CD4-positive, alpha-beta T cell (primary cell): ENCODE measurements at regions not wholly inside any gene's neighbourhood (a gene's known extent, or its start where the extent isn't known, plus 50 kb on each side); places are given as distances from the start of the nearest gene placed in this dataset.

Source experiments
- ATAC-seq: fragments of 200-7000 bp; cut with Tn5 transposase; one replicate; pipeline ENCODE4 v1.10.0; 2022; ENCODE audit warnings: mild to moderate bottlenecking; ENCODE audit not compliant: poor library complexity
- CTCF ChIA-PET: fragments of 350-600 bp; sonication (Branson Sonifier 250); formaldehyde crosslinking; loops from one replicate; lab custom pipeline; 2021; ENCODE audit warnings: antibody characterized with exemption, inconsistent platforms; lab: Charles Lee
- POLR2A ChIA-PET: fragments of 350-600 bp; sonication (Branson Sonifier 250); formaldehyde crosslinking; loops from one replicate; lab custom pipeline; 2021; ENCODE audit warnings: antibody characterized with exemption, inconsistent platforms; lab: Charles Lee
- DNase-seq, 14 experiments: peaks; one replicate each; pipeline ENCODE4 v3.0.0-alpha.2; 2013 to 2020; ENCODE audit warnings: mixed read lengths in 2 of 14
- H3K27ac ChIP-seq, 2 donors: one replicate each; pipeline versions ENCODE4 v1.5.1 to v1.7.0; 2013; ENCODE audit warnings: low read length in 2 of 2, low read depth in 1 of 2, mild to moderate bottlenecking in 1 of 2
- H3K27me3 ChIP-seq, 2 experiments: 1 replicate in 1 of 2; 2 replicates in 1 of 2; pipeline versions ENCODE4 v1.6.1 to v1.7.0; 2013; ENCODE audit warnings: low read length in 2 of 2, control low read depth in 1 of 2, mild to moderate bottlenecking in 1 of 2, moderate library complexity in 1 of 2; ENCODE audit not compliant: insufficient read depth in 2 of 2, control insufficient read depth in 1 of 2
- H3K36me3 ChIP-seq: one replicate; pipeline ENCODE4 v1.6.1; 2013; ENCODE audit warnings: low read length, control low read depth; ENCODE audit not compliant: insufficient read depth
- H3K4me1 ChIP-seq: one replicate; pipeline ENCODE4 v1.6.1; 2013; ENCODE audit warnings: low read length, control low read depth; ENCODE audit not compliant: insufficient read depth
- H3K4me3 ChIP-seq: one replicate; pipeline ENCODE4 v1.5.1; 2013; ENCODE audit warnings: mild to moderate bottlenecking, low read length, moderate library complexity
- H3K9me3 ChIP-seq, 2 experiments: 1 replicate in 1 of 2; 2 replicates in 1 of 2; pipeline versions ENCODE4 v1.6.1 to v1.7.0; 2013; ENCODE audit warnings: low read length in 2 of 2, mild to moderate bottlenecking in 2 of 2, control low read depth in 1 of 2, moderate library complexity in 1 of 2; ENCODE audit not compliant: control insufficient read depth in 1 of 2, insufficient read depth in 1 of 2
- H3K27ac Mint-ChIP-seq: one replicate; pipeline ENCODE4 v1.8.0; 2020; ENCODE audit warnings: mixed read lengths
- H3K27me3 Mint-ChIP-seq: one replicate; pipeline ENCODE4 v1.8.0; 2021; ENCODE audit warnings: mixed read lengths
- H3K36me3 Mint-ChIP-seq: one replicate; pipeline ENCODE4 v1.8.0; 2021; ENCODE audit warnings: low read depth, mixed read lengths
- H3K4me1 Mint-ChIP-seq: one replicate; pipeline ENCODE4 v1.8.0; 2021; ENCODE audit warnings: low read depth, mixed read lengths
- H3K4me3 Mint-ChIP-seq: one replicate; pipeline ENCODE4 v1.8.0; 2020; ENCODE audit warnings: mild to moderate bottlenecking, mixed read lengths
- H3K9me3 Mint-ChIP-seq: one replicate; pipeline ENCODE4 v1.8.0; 2020; ENCODE audit warnings: mixed read lengths
- CTCF ChIP-seq: fragments of 200-600 bp; IDR thresholded peaks from one replicate; pipeline ENCODE4 v1.8.0; 2022; ENCODE audit warnings: antibody characterized with exemption, mild to moderate bottlenecking
- intact Hi-C, 2 experiments: fragments of 100-400 bp; cut with DNase I in 1 of 2; cut with micrococcal nuclease in 1 of 2; formaldehyde crosslinking; loops; one replicate each; pipeline versions ENCODE4 v1.15.1 to v1.9.0; 2023 to 2025; cut with DNase I, micrococcal nuclease

DNA sequence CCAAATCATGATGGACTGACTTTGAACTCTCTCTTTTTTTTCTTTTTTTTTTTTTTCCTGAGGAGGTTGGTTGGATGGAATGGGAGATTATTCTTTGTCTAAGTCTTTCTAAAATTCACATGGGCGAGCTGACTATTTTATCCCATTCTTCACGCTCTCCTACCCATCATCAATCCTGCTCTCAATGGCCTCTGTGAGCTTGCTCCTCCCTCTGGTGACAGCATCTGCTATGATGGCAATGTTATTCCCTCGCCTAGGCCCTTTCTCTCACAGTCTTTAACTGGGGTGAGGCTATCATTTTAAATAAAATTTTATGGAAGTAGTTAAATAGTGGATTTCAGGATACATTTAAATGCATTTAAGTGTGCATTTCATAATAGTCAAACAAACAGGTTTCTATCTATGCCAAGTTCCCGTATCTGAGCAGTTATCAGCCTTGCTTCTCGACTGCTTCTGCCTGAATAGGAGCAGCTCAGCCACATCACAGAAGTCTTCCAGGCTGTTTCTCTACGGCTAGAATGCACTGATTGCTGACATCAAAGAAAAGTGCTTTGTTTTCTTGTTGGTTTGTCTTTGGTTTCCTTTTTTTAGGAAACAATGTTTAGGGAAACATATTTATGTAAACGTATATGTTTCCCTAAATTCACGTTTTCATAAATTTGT lies 2233.8 kb downstream of the MAT2B start:
- DNase-seq (no peak), ATAC-seq (no peak)
- no peaks in the 10 kb centered on the region for H3K27me3 Mint-ChIP-seq
- H3K27ac ChIP-seq = no peak overlapping the region
- POLR2A ChIA-PET = no interaction called here
- H3K9me3 ChIP-seq = peaks cover 4 to 9% of the 10 kb centered on the region in 2 experiments
- H3K4me3 Mint-ChIP-seq = no peak overlapping the region
- TF ChIP-seq CTCF = no peak
- no peaks in the 10 kb centered on the region for H3K4me1 Mint-ChIP-seq
- no peaks in the 10 kb centered on the region for H3K4me1 ChIP-seq
- no peak overlapping the region for H3K27ac Mint-ChIP-seq
- H3K4me3 ChIP-seq = no peak overlapping the region
- peaks cover 11% of the 10 kb centered on the region for H3K9me3 Mint-ChIP-seq
- intact Hi-C loops = no loop called here
- no peaks in the 10 kb centered on the region for H3K36me3 ChIP-seq
- CTCF ChIA-PET = no interaction called here
- H3K27me3 ChIP-seq = no peaks in the 10 kb centered on the region
- H3K36me3 Mint-ChIP-seq = no peaks in the 10 kb centered on the region

DNA sequence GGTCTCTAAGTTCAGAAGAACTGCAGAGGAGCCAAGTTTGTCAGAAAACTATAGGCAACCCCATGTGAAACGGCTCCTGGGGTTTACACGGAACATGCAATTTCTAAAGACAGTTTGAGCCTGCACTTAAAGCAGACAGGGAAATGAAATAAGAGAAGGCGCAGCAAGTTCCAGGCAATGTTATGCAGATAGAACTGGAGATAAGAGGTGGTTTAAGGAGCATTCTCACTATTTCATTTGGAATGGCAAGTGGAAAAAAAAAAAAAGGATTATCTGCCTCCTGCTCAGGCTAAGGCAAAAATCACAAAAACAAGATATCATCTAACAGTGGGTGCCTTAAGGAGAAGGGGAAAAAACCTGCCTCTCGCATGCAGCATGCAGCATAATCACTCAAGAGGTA lies 2252.4 kb downstream of the MAT2B start:
- H3K4me3 ChIP-seq = no peak overlapping the region
- Mint-ChIP-seq H3K27ac (no peak overlapping the region), H3K27me3 (no peaks in the 10 kb centered on the region), H3K9me3 (peaks cover 10% of the 10 kb centered on the region), H3K36me3 (no peaks in the 10 kb centered on the region), H3K4me1 (no peaks in the 10 kb centered on the region), H3K4me3 (no peak overlapping the region)
- no peak for DNase-seq
- TF ChIP-seq CTCF = no peak
- peaks cover 0 to 5% of the 10 kb centered on the region in 2 experiments for H3K9me3 ChIP-seq
- intact Hi-C loops = no loop called here
- no peaks in the 10 kb centered on the region for H3K4me1 ChIP-seq
- POLR2A ChIA-PET = no interaction called here
- no peaks in the 10 kb centered on the region for H3K36me3 ChIP-seq
- CTCF ChIA-PET = no interaction called here
- ATAC-seq = no peak
- H3K27me3 ChIP-seq = no peaks in the 10 kb centered on the region
- no peak overlapping the region for H3K27ac ChIP-seq

GRCh38 chr5:165775111-165775510 lies 2269.7 kb downstream of the MAT2B start:
- H3K9me3 ChIP-seq = peaks cover 0 to 10% of the 10 kb centered on the region in 2 experiments
- no peak for TF ChIP-seq CTCF
- Mint-ChIP-seq H3K27ac (no peak overlapping the region), H3K9me3 (peaks cover 12% of the 10 kb centered on the region), H3K4me1 (no peaks in the 10 kb centered on the region), H3K27me3 (no peaks in the 10 kb centered on the region), H3K4me3 (no peak overlapping the region), H3K36me3 (no peaks in the 10 kb centered on the region)
- CTCF ChIA-PET = no interaction called here
- H3K27me3 ChIP-seq = no peaks in the 10 kb centered on the region
- no peak overlapping the region for H3K27ac ChIP-seq
- ATAC-seq (no peak), DNase-seq (no peak)
- H3K36me3 ChIP-seq = no peaks in the 10 kb centered on the region
- intact Hi-C loops = no loop called here
- H3K4me1 ChIP-seq = no peaks in the 10 kb centered on the region
- no peak overlapping the region for H3K4me3 ChIP-seq
- POLR2A ChIA-PET = no interaction called here
